DOHH2 (cell line): ENCODE measurements at regions not wholly inside any gene's neighbourhood (a gene's known extent, or its start where the extent isn't known, plus 50 kb on each side); places are given as distances from the start of the nearest gene placed in this dataset.

Experiments
- H3F3A ChIP-seq: fragments of 200-600 bp; sonication (generic), shearing (Covaris generic); 2 replicates; pipeline ENCODE4 v1.6.0; 2016; ENCODE audit warnings: antibody characterized with exemption, mild to moderate bottlenecking; ENCODE audit not compliant: control insufficient read depth, insufficient read depth
- H3K27ac ChIP-seq: fragments of 200-600 bp; sonication (generic); 2 replicates; pipeline ENCODE4 v1.5.1; 2014; ENCODE audit warnings: low read depth, mild to moderate bottlenecking, low read length, moderate library complexity
- H3K27me3 ChIP-seq: fragments of 200-600 bp; sonication (generic); 2 replicates; pipeline ENCODE4 v1.6.1; 2014; ENCODE audit warnings: mild to moderate bottlenecking, low read length, mixed read lengths; ENCODE audit not compliant: control insufficient read depth
- H3K36me3 ChIP-seq: fragments of 200-600 bp; sonication (generic); 2 replicates; pipeline ENCODE4 v1.6.1; 2014; ENCODE audit warnings: mild to moderate bottlenecking, low read length, moderate library complexity, mixed read lengths; ENCODE audit not compliant: control insufficient read depth
- H3K4me1 ChIP-seq: fragments of 200-600 bp; sonication (generic); 2 replicates; pipeline ENCODE4 v1.6.1; 2014; ENCODE audit warnings: mild to moderate bottlenecking, low read length, mixed read lengths; ENCODE audit not compliant: control insufficient read depth
- H3K4me2 ChIP-seq: fragments of 200-600 bp; sonication (generic); 2 replicates; pipeline ENCODE4 v1.6.0; 2014; ENCODE audit warnings: mild to moderate bottlenecking, low read length, moderate library complexity
- H3K4me3 ChIP-seq: fragments of 200-600 bp; sonication (generic); 2 replicates; pipeline ENCODE4 v1.5.1; 2014; ENCODE audit warnings: mild to moderate bottlenecking, low read length, mixed read lengths
- H3K79me2 ChIP-seq: fragments of 200-600 bp; sonication (generic); 2 replicates; pipeline ENCODE4 v1.6.1; 2014; ENCODE audit warnings: mild to moderate bottlenecking, low read length, mixed read lengths; ENCODE audit not compliant: control insufficient read depth
- H3K9me2 ChIP-seq: fragments of 200-600 bp; sonication (generic); replicated peaks from 2 replicates; pipeline ENCODE4 v1.6.1; 2014; ENCODE audit warnings: mild to moderate bottlenecking, low read length, mixed read lengths; ENCODE audit not compliant: control insufficient read depth
- H3K9me3 ChIP-seq: fragments of 200-600 bp; sonication (generic); 2 replicates; pipeline ENCODE4 v1.6.1; 2014; ENCODE audit warnings: antibody characterized with exemption, low read length, mixed read lengths; ENCODE audit not compliant: control insufficient read depth, insufficient read depth
- H4K20me1 ChIP-seq: fragments of 200-600 bp; sonication (generic); 2 replicates; pipeline ENCODE4 v1.6.0; 2014; ENCODE audit warnings: low read depth, mild to moderate bottlenecking, antibody characterized with exemption, low read length, moderate library complexity; ENCODE audit not compliant: control insufficient read depth, insufficient read depth
- EZH2phosphoT487 ChIP-seq: fragments of 200-600 bp; sonication (generic); IDR thresholded peaks from 2 replicates; pipeline ENCODE4 v1.6.1; 2017; ENCODE audit warnings: borderline replicate concordance, mild to moderate bottlenecking, antibody characterized with exemption, low read length, moderate library complexity, mixed read lengths
- TF ChIP-seq, protein P1 (sequence below): fragments of 200-600 bp; sonication (generic); IDR thresholded peaks from one replicate; pipeline ENCODE4 v1.5.1; 2014; ENCODE audit warnings: antibody characterized with exemption, mild to moderate bottlenecking, low read depth, low read length; ENCODE audit not compliant: poor library complexity, severe bottlenecking

DNA sequence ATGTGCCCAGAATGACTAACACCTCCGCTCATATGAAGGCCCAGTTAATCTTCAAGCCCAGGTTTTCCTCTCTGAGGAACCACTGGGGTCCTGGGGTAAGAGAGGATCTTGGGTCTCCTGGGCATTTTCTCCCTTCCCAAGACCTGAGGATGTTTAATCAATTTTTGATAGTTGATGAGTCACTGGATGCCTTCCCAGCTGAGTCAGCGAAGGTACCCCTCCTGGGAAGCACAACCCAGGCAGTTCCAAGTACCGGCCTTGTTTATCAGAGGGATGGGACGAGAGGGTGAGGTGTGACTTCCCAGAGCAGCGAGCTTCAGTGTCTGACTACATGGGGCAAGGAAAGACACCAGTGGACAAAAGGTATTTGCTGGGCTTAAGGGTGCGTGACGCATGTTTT is 119.6 kb upstream of the IL12B start:
- Histone ChIP-seq H3K4me2 (no peak overlapping the region), H3K27ac (no peak overlapping the region), H3K9me2 (no peaks in the 10 kb centered on the region), H3K79me2 (no peaks in the 10 kb centered on the region), H3F3A (no peaks in the 10 kb centered on the region), H3K27me3 (peaks cover 7% of the 10 kb centered on the region; the same call in 1 of the 2 replicates), H3K4me1 (peaks cover 6% of the 10 kb centered on the region), H3K4me3 (no peak overlapping the region), H3K36me3 (no peaks in the 10 kb centered on the region), H4K20me1 (no peaks in the 10 kb centered on the region), H3K9me3 (no peaks in the 10 kb centered on the region)
- TF ChIP-seq, protein P1, sequence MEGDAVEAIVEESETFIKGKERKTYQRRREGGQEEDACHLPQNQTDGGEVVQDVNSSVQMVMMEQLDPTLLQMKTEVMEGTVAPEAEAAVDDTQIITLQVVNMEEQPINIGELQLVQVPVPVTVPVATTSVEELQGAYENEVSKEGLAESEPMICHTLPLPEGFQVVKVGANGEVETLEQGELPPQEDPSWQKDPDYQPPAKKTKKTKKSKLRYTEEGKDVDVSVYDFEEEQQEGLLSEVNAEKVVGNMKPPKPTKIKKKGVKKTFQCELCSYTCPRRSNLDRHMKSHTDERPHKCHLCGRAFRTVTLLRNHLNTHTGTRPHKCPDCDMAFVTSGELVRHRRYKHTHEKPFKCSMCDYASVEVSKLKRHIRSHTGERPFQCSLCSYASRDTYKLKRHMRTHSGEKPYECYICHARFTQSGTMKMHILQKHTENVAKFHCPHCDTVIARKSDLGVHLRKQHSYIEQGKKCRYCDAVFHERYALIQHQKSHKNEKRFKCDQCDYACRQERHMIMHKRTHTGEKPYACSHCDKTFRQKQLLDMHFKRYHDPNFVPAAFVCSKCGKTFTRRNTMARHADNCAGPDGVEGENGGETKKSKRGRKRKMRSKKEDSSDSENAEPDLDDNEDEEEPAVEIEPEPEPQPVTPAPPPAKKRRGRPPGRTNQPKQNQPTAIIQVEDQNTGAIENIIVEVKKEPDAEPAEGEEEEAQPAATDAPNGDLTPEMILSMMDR: no peak
- no peak for TF ChIP-seq EZH2phosphoT487

DNA sequence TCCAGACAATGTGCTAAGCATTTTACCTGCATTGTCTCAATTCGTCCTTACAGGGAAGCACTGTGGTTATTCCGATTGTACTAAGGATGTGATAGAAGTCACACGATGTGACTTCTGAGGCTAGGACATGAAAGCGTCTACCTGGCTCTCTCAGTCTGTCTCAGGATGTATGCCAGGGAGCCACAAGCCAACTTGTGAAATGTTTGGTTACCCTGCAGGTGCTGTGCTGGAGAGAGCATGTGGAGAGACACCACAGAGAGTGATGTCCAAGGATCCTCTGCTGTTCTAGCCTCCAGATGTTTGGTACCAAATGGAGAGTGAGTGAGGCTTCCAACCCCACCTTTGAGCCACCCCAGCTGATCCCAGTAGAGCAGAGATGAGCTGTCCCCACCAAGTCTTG is 120.1 kb upstream of the IL12B start:
- no peak for TF ChIP-seq EZH2phosphoT487
- TF ChIP-seq, protein P1: no peak
- Histone ChIP-seq H3F3A (no peaks in the 10 kb centered on the region), H3K79me2 (no peaks in the 10 kb centered on the region), H3K27me3 (peaks cover 7% of the 10 kb centered on the region; the same call in 1 of the 2 replicates), H3K4me3 (no peak overlapping the region), H3K4me2 (no peak overlapping the region), H4K20me1 (no peaks in the 10 kb centered on the region), H3K4me1 (peaks cover 6% of the 10 kb centered on the region), H3K9me2 (no peaks in the 10 kb centered on the region), H3K9me3 (no peaks in the 10 kb centered on the region), H3K27ac (no peak overlapping the region), H3K36me3 (no peaks in the 10 kb centered on the region)

DNA sequence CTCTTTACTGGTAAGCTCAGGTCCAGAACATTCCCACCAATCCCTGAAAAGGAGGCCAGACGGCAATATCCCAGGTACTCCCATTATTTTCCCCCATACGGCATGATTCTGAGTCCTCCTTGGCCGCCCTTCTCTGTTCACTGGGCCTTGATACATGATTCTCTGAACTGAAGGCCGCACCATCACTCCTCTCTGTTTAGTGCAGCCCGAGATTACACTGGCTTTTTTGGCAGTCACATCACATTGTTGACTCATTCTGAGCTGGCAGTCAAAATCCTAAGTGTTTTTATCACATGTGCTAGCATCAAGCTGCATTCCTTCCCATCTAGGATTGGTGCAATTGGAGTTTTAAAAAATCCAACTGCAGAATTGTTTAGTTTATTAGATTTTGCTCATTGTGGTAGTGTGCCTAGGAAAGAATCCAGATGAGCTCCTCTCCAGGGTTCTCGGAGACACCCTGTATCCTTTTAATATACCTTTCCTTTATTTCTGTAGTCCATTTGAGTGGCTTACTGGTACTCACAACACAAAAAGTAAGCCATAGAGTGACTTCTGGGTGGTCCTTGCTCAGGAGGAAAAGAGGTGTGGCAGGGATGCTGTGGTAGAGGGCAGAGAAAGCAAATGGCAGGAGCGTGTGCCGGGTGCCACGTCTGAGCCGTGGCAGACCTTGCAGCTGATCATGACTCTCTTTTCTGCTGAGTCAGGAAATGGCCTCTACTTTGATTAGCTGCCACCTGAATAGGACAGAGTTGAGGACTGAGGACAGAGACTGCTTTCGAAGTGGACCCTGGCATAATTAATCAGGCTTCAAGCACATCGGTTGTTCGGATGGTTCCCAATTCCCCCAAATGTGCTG is 121.1 kb upstream of the IL12B start:
- H3K4me2 ChIP-seq: no peak overlapping the region
- H3K4me3 ChIP-seq: no peak overlapping the region
- no peaks in the 10 kb centered on the region for H3K36me3 ChIP-seq
- TF ChIP-seq, protein P1: no peak
- no peak for TF ChIP-seq EZH2phosphoT487
- no peaks in the 10 kb centered on the region for H3K9me2 ChIP-seq
- no peaks in the 10 kb centered on the region for H3F3A ChIP-seq
- H3K27me3 ChIP-seq: peaks cover 10% of the 10 kb centered on the region; the same call in 1 of the 2 replicates
- H3K27ac ChIP-seq: no peak overlapping the region
- peaks cover 6% of the 10 kb centered on the region for H3K4me1 ChIP-seq
- no peaks in the 10 kb centered on the region for H3K9me3 ChIP-seq
- H4K20me1 ChIP-seq: no peaks in the 10 kb centered on the region
- no peaks in the 10 kb centered on the region for H3K79me2 ChIP-seq
